Immature natural killer cell (primary cell): ENCODE measurements at regions not wholly inside any gene's neighbourhood (a gene's known extent, or its start where the extent isn't known, plus 50 kb on each side); places are given as distances from the start of the nearest gene placed in this dataset.
A peak's percentile ranks its signal among the peaks of the same experiment; 100 is the strongest.

Experiments
- DNase-seq, 3 donors: peaks; one replicate each; pipeline ENCODE4 v3.0.0; 2022; ENCODE audit warnings: mixed read lengths in 1 of 3
- H3K27ac Mint-ChIP-seq, 6 donors: one replicate each; pipeline ENCODE4 v1.8.0; 2020; ENCODE audit warnings: mixed read lengths in 6 of 6, mild to moderate bottlenecking in 5 of 6, inconsistent platforms in 4 of 6, moderate library complexity in 3 of 6
- H3K27me3 Mint-ChIP-seq, 3 donors: one replicate each; pipeline ENCODE4 v1.8.0; 2020 to 2021; ENCODE audit warnings: low read depth in 3 of 3, mild to moderate bottlenecking in 3 of 3, mixed read lengths in 3 of 3, moderate library complexity in 3 of 3, inconsistent platforms in 1 of 3
- H3K36me3 Mint-ChIP-seq, 3 donors: one replicate each; pipeline ENCODE4 v1.8.0; 2020; ENCODE audit warnings: mixed read lengths in 3 of 3, inconsistent platforms in 2 of 3, mild to moderate bottlenecking in 2 of 3
- H3K4me1 Mint-ChIP-seq, 2 donors: one replicate each; pipeline ENCODE4 v1.8.0; 2020; ENCODE audit warnings: inconsistent platforms in 2 of 2, mild to moderate bottlenecking in 2 of 2, mixed read lengths in 2 of 2, moderate library complexity in 1 of 2
- H3K4me3 Mint-ChIP-seq, 5 donors: one replicate each; pipeline ENCODE4 v1.8.0; 2020; ENCODE audit warnings: mild to moderate bottlenecking in 5 of 5, mixed read lengths in 5 of 5, inconsistent platforms in 3 of 5, moderate library complexity in 3 of 5
- H3K9me3 Mint-ChIP-seq, 6 donors: one replicate each; pipeline ENCODE4 v1.8.0; 2020; ENCODE audit warnings: mild to moderate bottlenecking in 6 of 6, mixed read lengths in 6 of 6, inconsistent platforms in 4 of 6, moderate library complexity in 3 of 6

GRCh38 chrX:51437521-51437920, 58.9 kb downstream of the NUDT11 start:
- H3K27me3 Mint-ChIP-seq = peaks cover 0 to 9% (median 2%) of the 10 kb centered on the region in 3 donors
- no peak overlapping the region for H3K27ac Mint-ChIP-seq
- H3K4me1 Mint-ChIP-seq = no peaks in the 10 kb centered on the region
- DNase-seq = no peak
- no peaks in the 10 kb centered on the region for H3K36me3 Mint-ChIP-seq
- H3K4me3 Mint-ChIP-seq = no peak overlapping the region
- H3K9me3 Mint-ChIP-seq = no peaks in the 10 kb centered on the region

- H3K9me3 Mint-ChIP-seq = no peaks in the 10 kb centered on the region
- H3K27me3 Mint-ChIP-seq = peaks cover 0 to 13% (median 2%) of the 10 kb centered on the region in 3 donors
- H3K36me3 Mint-ChIP-seq = no peaks in the 10 kb centered on the region
These were observed 61.3 kb downstream of the NUDT11 start for GRCh38 chrX:51435101-51435500.

GRCh38 chrX:51421972-51422597, 74.3 kb downstream of the NUDT11 start:
- Mint-ChIP-seq H3K27me3 (peaks cover 0 to 3% (median 1%) of the 10 kb centered on the region in 3 donors), H3K27ac (no peak overlapping the region)
- no peak for DNase-seq

More at GRCh38 chrX:51435101-51435500, 61.3 kb downstream of the NUDT11 start:
- Mint-ChIP-seq H3K4me1 (no peaks in the 10 kb centered on the region), H3K27ac (no peak overlapping the region), H3K4me3 (no peak overlapping the region)
- DNase-seq = no peak

GRCh38 chrX:51420610-51421009, 75.8 kb downstream of the NUDT11 start:
- peak; percentile 21 to 40 (median 22) for DNase-seq
- peaks cover 0 to 3% (median 0%) of the 10 kb centered on the region in 3 donors for H3K27me3 Mint-ChIP-seq
- H3K27ac Mint-ChIP-seq = no peak overlapping the region
- no peaks in the 10 kb centered on the region for H3K9me3 Mint-ChIP-seq
- no peak overlapping the region for H3K4me3 Mint-ChIP-seq
- no peaks in the 10 kb centered on the region for H3K36me3 Mint-ChIP-seq
- H3K4me1 Mint-ChIP-seq = no peaks in the 10 kb centered on the region

More at GRCh38 chrX:51421972-51422597, 74.3 kb downstream of the NUDT11 start:
- Mint-ChIP-seq H3K36me3 (no peaks in the 10 kb centered on the region), H3K4me1 (no peaks in the 10 kb centered on the region), H3K4me3 (no peak overlapping the region), H3K9me3 (no peaks in the 10 kb centered on the region)

GRCh38 chrX:51408462-51408861, 75.8 kb downstream of the NUDT10 start:
- H3K27ac Mint-ChIP-seq = peak overlapping the region in 1 of 6 donors; percentile 33
- peaks cover 3 to 16% (median 6%) of the 10 kb centered on the region in 3 donors for H3K27me3 Mint-ChIP-seq
- no peak overlapping the region for H3K4me3 Mint-ChIP-seq
- DNase-seq = no peak
- H3K4me1 Mint-ChIP-seq = no peaks in the 10 kb centered on the region
- H3K36me3 Mint-ChIP-seq = no peaks in the 10 kb centered on the region
- no peaks in the 10 kb centered on the region for H3K9me3 Mint-ChIP-seq

GRCh38 chrX:51407520-51408409, 75.1 kb downstream of the NUDT10 start:
- Mint-ChIP-seq H3K36me3 (no peaks in the 10 kb centered on the region), H3K4me3 (no peak overlapping the region), H3K27me3 (peaks cover 3 to 16% (median 6%) of the 10 kb centered on the region in 3 donors), H3K27ac (no peak overlapping the region), H3K9me3 (no peaks in the 10 kb centered on the region), H3K4me1 (no peaks in the 10 kb centered on the region)
- DNase-seq = no peak

GRCh38 chrX:51406688-51407519, 74.3 kb downstream of the NUDT10 start:
- H3K27me3 Mint-ChIP-seq = peaks cover 3 to 12% (median 4%) of the 10 kb centered on the region in 3 donors
- H3K36me3 Mint-ChIP-seq = no peaks in the 10 kb centered on the region
- H3K9me3 Mint-ChIP-seq = no peaks in the 10 kb centered on the region
- H3K27ac Mint-ChIP-seq = no peak overlapping the region
- no peak overlapping the region for H3K4me3 Mint-ChIP-seq
- no peaks in the 10 kb centered on the region for H3K4me1 Mint-ChIP-seq
- no peak for DNase-seq

GRCh38 chrX:51404445-51404844, 71.8 kb downstream of the NUDT10 start:
- Mint-ChIP-seq H3K27ac (no peak overlapping the region), H3K4me1 (no peaks in the 10 kb centered on the region)
- DNase-seq = no peak

GRCh38 chrX:51395810-51396728, 63.4 kb downstream of the NUDT10 start:
- Mint-ChIP-seq H3K9me3 (no peaks in the 10 kb centered on the region), H3K4me1 (peaks cover 4 to 8% of the 10 kb centered on the region in 2 donors), H3K27ac (peak overlapping the region in 4 of 6 donors; percentile 60 to 85 (median 72)), H3K27me3 (peaks cover 0 to 6% (median 6%) of the 10 kb centered on the region in 3 donors), H3K36me3 (no peaks in the 10 kb centered on the region), H3K4me3 (peak overlapping the region; percentile 75 to 87 (median 86))
- DNase-seq = peak; percentile 31 to 45 (median 33)

More at GRCh38 chrX:51404445-51404844, 71.8 kb downstream of the NUDT10 start:
- no peaks in the 10 kb centered on the region for H3K36me3 Mint-ChIP-seq
- peaks cover 3 to 11% (median 3%) of the 10 kb centered on the region in 3 donors for H3K27me3 Mint-ChIP-seq
- H3K4me3 Mint-ChIP-seq = no peak overlapping the region
- H3K9me3 Mint-ChIP-seq = no peaks in the 10 kb centered on the region

- Mint-ChIP-seq H3K36me3 (no peaks in the 10 kb centered on the region), H3K4me1 (peaks cover 4 to 8% of the 10 kb centered on the region in 2 donors), H3K27ac (peak overlapping the region in 2 of 6 donors; percentile 60 to 66), H3K4me3 (peak overlapping the region; percentile 75 to 87 (median 86)), H3K27me3 (peaks cover 0 to 6% (median 6%) of the 10 kb centered on the region in 3 donors), H3K9me3 (peaks cover 0 to 2% (median 0%) of the 10 kb centered on the region in 6 donors)
- no peak for DNase-seq
These were observed 62.8 kb downstream of the NUDT10 start for GRCh38 chrX:51395480-51395809.
